GM12878 (cell line): ENCODE measurements at regions not wholly inside any gene's neighbourhood (a gene's known extent, or its start where the extent isn't known, plus 50 kb on each side); places are given as distances from the start of the nearest gene placed in this dataset.

Experiments used
- ATAC-seq: fragments of 200-7000 bp; cut with Tn5 transposase; 3 replicates; pipeline ENCODE4 v1.9.1; 2020; ENCODE audit warnings: mild to moderate bottlenecking, moderate library complexity
- BruUV-seq: library from RNA; stranded (reverse); fragments of 400-500 nt; replicated peaks from 2 replicates; lab custom pipeline; 2021; lab: Mats Ljungman, UMichigan
- CTCF ChIA-PET: fragments of 300-600 bp; sonication (Branson Sonifier 250); formaldehyde crosslinking; extraction: SDS; loops from one replicate; lab custom pipeline; 2021; ENCODE audit warnings: inconsistent platforms; lab: Yijun Ruan, JAX
- POLR2A ChIA-PET: fragments of 350-600 bp; formaldehyde crosslinking; extraction: SDS; loops from one replicate; lab custom pipeline; 2021; ENCODE audit warnings: inconsistent platforms; lab: Charles Lee
- RAD21 ChIA-PET: fragments of 300-600 bp; sonication (Branson Sonifier 250); formaldehyde crosslinking; loops from one replicate; lab custom pipeline; 2023; ENCODE audit warnings: antibody characterized with exemption; ENCODE audit not compliant: unreplicated experiment; lab: Charles Lee
- SMC1A ChIA-PET: fragments of 300-600 bp; sonication (Branson Sonifier 250); formaldehyde crosslinking; loops from one replicate; lab custom pipeline; 2023; ENCODE audit not compliant: unreplicated experiment, uncharacterized antibody; lab: Charles Lee
- DNase-seq: peaks from one replicate; pipeline ENCODE4 v3.0.0-alpha.2; 2011; ENCODE audit warnings: low read depth, low spot score
- FAIRE-seq: peaks from 3 replicates; lab custom pipeline; 2011; peaks lifted over from hg19 to GRCh38; lab: Jason Lieb, UNC
- H2AFZ ChIP-seq: 2 replicates; pipeline ENCODE4 v1.6.0; 2011; ENCODE audit warnings: low read depth, low read length, control low read depth; ENCODE audit not compliant: control insufficient read depth
- H3K27ac ChIP-seq: 2 replicates; pipeline ENCODE4 v1.5.1; 2011; ENCODE audit warnings: control low read depth; ENCODE audit not compliant: control insufficient read depth, insufficient read depth
- H3K27me3 ChIP-seq, 2 experiments: replicated peaks in 1 of 2; 2 replicates each; pipeline versions ENCODE4 v1.6.0 to v1.6.1; 2011; ENCODE audit warnings: low read length in 1 of 2; ENCODE audit not compliant: control insufficient read depth in 2 of 2, insufficient read depth in 2 of 2
- H3K36me3 ChIP-seq, 2 experiments: 2 replicates each; pipeline ENCODE4 v1.5.1; 2011; ENCODE audit warnings: low read length in 1 of 2; ENCODE audit not compliant: control insufficient read depth in 2 of 2, insufficient read depth in 2 of 2
- H3K4me1 ChIP-seq: 2 replicates; pipeline ENCODE4 v1.6.1; 2011; ENCODE audit warnings: mild to moderate bottlenecking, low read length, moderate library complexity, mixed read lengths; ENCODE audit not compliant: control insufficient read depth, insufficient read depth
- H3K4me2 ChIP-seq: 2 replicates; pipeline ENCODE4 v1.6.0; 2011; ENCODE audit warnings: control low read depth; ENCODE audit not compliant: control insufficient read depth, insufficient read depth
- H3K4me3 ChIP-seq: fragments of 200-600 bp; sonication (generic); 2 replicates; pipeline ENCODE4 v1.5.1; 2016
- H3K79me2 ChIP-seq: 2 replicates; pipeline ENCODE4 v1.6.0; 2011; ENCODE audit warnings: low read length; ENCODE audit not compliant: control insufficient read depth, insufficient read depth
- H3K9ac ChIP-seq: 2 replicates; pipeline ENCODE4 v1.8.0; 2011; ENCODE audit warnings: low read length, control low read depth, mixed read lengths; ENCODE audit not compliant: control insufficient read depth, insufficient read depth
- H3K9me3 ChIP-seq: replicated peaks from 3 replicates; pipeline ENCODE4 v1.5.1; 2011; ENCODE audit warnings: mild to moderate bottlenecking, low read length; ENCODE audit not compliant: control insufficient read depth, insufficient read depth
- H4K20me1 ChIP-seq: 2 replicates; pipeline ENCODE4 v1.6.0; 2011; ENCODE audit not compliant: control insufficient read depth, insufficient read depth
- CBX3 ChIP-seq: fragments of 200-600 bp; sonication (generic); IDR thresholded peaks from 2 replicates; pipeline ENCODE4 v1.6.1; 2016; ENCODE audit warnings: low read depth, borderline replicate concordance
- GABPA ChIP-seq: IDR thresholded peaks from 2 replicates; pipeline ENCODE4 v1.6.1; 2014; ENCODE audit warnings: antibody characterized with exemption, low read depth, mild to moderate bottlenecking, inconsistent platforms
- RBBP5 ChIP-seq: fragments of 200-600 bp; sonication (generic); conservative IDR thresholded peaks from 2 replicates; pipeline ENCODE4 v1.6.1; 2016
- SMAD1 ChIP-seq: fragments of 450-650 bp; IDR thresholded peaks from 2 replicates; pipeline ENCODE4 v1.6.1; 2018; ENCODE audit warnings: mild to moderate bottlenecking, low read depth; ENCODE audit not compliant: partially characterized antibody
- TAF1 ChIP-seq: IDR thresholded peaks from 2 replicates; pipeline ENCODE4 v1.6.1; 2011; ENCODE audit warnings: mild to moderate bottlenecking, low read depth, low read length, borderline replicate concordance
- WGBS: methylation state at CpG from one replicate; pipeline ENCODE4 v1.1.6; 2016; ENCODE audit warnings: low lambda C conversion rate; ENCODE audit not compliant: insufficient replicate concordance, insufficient coverage; ENCODE audit errors: missing lambda C conversion rate; 5-methylcytosine and 5-hydroxymethylcytosine counted together
- in situ Hi-C: fragments of 300-500 bp; cut with MboI; formaldehyde crosslinking; loops from 9 replicates; pipeline ENCODE4 v1.14.3; 2018; ENCODE audit warnings: mixed read lengths
- intact Hi-C: fragments of 100-400 bp; cut with micrococcal nuclease; formaldehyde crosslinking; loops from one replicate; pipeline ENCODE4 v1.14.2; 2022; ENCODE audit not compliant: unreplicated experiment
- TF ChIP-seq, protein P1 (sequence below): IDR thresholded peaks from 2 replicates; pipeline ENCODE4 v1.6.1; 2011; ENCODE audit warnings: borderline replicate concordance, low read depth, mild to moderate bottlenecking, moderate library complexity, low read length; ENCODE audit not compliant: insufficient read depth, poor library complexity, severe bottlenecking
- TF ChIP-seq, protein P2 (sequence below): fragments of 450-650 bp; IDR thresholded peaks from 2 replicates; pipeline ENCODE4 v1.6.1; 2017; ENCODE audit warnings: mild to moderate bottlenecking
- TF ChIP-seq, protein P3 (sequence below): fragments of 450-650 bp; IDR thresholded peaks from 2 replicates; pipeline ENCODE4 v1.6.1; 2014; ENCODE audit warnings: mild to moderate bottlenecking

DNA sequence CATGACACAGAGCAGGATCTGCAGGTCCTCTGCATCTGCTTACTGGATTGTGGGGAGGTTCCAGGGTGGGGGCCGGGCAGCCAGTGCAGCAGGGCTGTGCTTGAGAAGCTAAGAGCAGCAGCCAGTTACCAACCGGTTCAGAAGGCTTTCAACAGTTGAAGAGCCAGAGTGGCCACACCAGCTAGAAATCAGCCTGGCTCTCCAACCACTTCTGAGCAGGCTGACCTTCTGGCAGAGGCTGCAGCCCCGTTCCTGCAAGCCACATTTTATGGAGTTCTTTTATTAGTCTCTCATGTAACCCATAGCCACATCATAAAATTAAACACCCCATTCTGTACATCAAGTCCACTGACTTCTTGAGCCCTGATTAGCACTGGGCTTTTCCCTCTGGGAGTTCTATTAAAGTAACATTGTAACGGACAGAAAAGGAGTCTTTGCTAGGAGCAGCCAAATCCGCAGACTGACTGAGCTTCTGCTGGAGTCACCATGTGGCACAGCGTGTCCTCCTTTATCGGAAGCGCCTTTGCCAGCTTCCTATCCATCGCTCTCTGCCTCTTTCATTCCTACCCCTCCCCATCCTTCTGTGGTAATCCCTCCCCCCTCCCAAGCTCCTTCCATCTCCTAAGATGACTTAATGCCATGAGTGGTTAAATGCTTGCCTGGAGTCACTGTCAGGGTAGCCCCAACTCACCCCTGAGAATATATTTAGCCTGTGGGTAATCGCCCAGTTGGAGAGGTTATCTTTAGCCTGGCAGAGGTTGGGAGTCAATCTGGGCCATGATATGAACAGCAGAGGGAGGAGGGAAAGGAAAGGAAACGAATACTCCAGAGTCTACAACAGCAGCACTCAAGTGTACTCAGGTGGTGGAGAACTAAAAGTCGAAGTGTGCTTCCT is 138.5 kb upstream of the HES1 start:
- Histone ChIP-seq H4K20me1 (no peaks in the 10 kb centered on the region), H3K4me1 (no peaks in the 10 kb centered on the region), H3K27ac (no peak overlapping the region), H3K9me3 (no peaks in the 10 kb centered on the region), H3K36me3 (no peaks in the 10 kb centered on the region), H3K4me2 (no peak overlapping the region), H3K9ac (no peak overlapping the region), H3K27me3 (peaks cover 0 to 4% of the 10 kb centered on the region in 2 experiments; a peak in 2 of 4 replicates), H2AFZ (no peak overlapping the region), H3K4me3 (no peak overlapping the region), H3K79me2 (no peaks in the 10 kb centered on the region)
- intact Hi-C loops = no loop called here
- TF ChIP-seq, protein P1, sequence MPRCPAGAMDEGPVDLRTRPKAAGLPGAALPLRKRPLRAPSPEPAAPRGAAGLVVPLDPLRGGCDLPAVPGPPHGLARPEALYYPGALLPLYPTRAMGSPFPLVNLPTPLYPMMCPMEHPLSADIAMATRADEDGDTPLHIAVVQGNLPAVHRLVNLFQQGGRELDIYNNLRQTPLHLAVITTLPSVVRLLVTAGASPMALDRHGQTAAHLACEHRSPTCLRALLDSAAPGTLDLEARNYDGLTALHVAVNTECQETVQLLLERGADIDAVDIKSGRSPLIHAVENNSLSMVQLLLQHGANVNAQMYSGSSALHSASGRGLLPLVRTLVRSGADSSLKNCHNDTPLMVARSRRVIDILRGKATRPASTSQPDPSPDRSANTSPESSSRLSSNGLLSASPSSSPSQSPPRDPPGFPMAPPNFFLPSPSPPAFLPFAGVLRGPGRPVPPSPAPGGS = no peak
- TF ChIP-seq CBX3 (no peak), TAF1 (no peak), SMAD1 (no peak), RBBP5 (no peak), GABPA (no peak)
- TF ChIP-seq, protein P2, sequence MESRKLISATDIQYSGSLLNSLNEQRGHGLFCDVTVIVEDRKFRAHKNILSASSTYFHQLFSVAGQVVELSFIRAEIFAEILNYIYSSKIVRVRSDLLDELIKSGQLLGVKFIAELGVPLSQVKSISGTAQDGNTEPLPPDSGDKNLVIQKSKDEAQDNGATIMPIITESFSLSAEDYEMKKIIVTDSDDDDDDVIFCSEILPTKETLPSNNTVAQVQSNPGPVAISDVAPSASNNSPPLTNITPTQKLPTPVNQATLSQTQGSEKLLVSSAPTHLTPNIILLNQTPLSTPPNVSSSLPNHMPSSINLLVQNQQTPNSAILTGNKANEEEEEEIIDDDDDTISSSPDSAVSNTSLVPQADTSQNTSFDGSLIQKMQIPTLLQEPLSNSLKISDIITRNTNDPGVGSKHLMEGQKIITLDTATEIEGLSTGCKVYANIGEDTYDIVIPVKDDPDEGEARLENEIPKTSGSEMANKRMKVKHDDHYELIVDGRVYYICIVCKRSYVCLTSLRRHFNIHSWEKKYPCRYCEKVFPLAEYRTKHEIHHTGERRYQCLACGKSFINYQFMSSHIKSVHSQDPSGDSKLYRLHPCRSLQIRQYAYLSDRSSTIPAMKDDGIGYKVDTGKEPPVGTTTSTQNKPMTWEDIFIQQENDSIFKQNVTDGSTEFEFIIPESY = no peak
- TF ChIP-seq, protein P3, sequence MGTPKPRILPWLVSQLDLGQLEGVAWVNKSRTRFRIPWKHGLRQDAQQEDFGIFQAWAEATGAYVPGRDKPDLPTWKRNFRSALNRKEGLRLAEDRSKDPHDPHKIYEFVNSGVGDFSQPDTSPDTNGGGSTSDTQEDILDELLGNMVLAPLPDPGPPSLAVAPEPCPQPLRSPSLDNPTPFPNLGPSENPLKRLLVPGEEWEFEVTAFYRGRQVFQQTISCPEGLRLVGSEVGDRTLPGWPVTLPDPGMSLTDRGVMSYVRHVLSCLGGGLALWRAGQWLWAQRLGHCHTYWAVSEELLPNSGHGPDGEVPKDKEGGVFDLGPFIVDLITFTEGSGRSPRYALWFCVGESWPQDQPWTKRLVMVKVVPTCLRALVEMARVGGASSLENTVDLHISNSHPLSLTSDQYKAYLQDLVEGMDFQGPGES = no peak
- ATAC-seq (no peak), FAIRE-seq (no peak), DNase-seq (no peak)
- in situ Hi-C loops = no loop called here
- ChIA-PET SMC1A (no interaction called here), RAD21 (no interaction called here), POLR2A (no interaction called here), CTCF (no interaction called here)
- no TSS peak for BruUV-seq
- 68% methylated on average over 12 of the region's 12 CpGs for WGBS
